ENCODE measurements at regions not wholly inside any gene's neighbourhood (a gene's known extent, or its start where the extent isn't known, plus 50 kb on each side); places are given as distances from the start of the nearest gene placed in this dataset.

DNA sequence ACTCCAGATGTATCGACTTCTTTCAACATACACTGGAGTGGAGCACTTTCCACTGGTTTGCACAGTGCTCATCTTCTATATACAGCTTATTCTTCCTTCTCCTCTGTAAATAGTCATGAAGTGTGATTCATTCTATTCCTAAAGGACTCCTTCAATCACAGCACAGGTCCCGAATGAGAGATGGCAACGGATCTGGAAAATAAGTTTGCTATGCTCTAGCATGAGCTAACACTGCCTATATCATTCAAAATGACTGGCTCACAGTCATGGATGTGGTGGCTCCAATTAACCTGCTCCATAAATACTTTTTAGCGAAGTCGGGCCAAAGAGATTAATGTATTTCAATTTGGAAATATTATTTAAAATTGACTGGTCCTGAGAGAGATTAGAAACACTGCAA lies 272.1 kb upstream of the CDH6 start:
- Histone ChIP-seq H4K20me1 (ENCODE audit: control insufficient read depth, insufficient read depth, insufficient read length) (no peaks in the 10 kb centered on the region), H2BK15ac (ENCODE audit: low read depth, low read length) (no peak overlapping the region), H3K23ac (ENCODE audit: insufficient read length, low read depth, low read length) (no peak overlapping the region), H2AK5ac (ENCODE audit: insufficient read length, low read length) (no peak overlapping the region), H3K27me3 (ENCODE audit: insufficient read depth, low read length) (no peaks in the 10 kb centered on the region), H3K9ac (ENCODE audit: extremely low read depth, insufficient read length, low read length) (no peak overlapping the region), H2AFZ (ENCODE audit: low read length) (no peak overlapping the region), H3K4me2 (ENCODE audit: insufficient read depth, insufficient read length, low read length) (no peak overlapping the region), H4K91ac (ENCODE audit: insufficient read length, low read depth, low read length) (no peak overlapping the region), H2BK12ac (ENCODE audit: insufficient read length, low read depth, low read length) (no peak overlapping the region), H2BK120ac (ENCODE audit: low read depth, low read length, poor library complexity, severe bottlenecking) (no peak overlapping the region), H3K9me3 (ENCODE audit: control insufficient read depth, low read depth, low read length) (no peaks in the 10 kb centered on the region), H3K79me1 (ENCODE audit: insufficient read depth, low read depth, low read length, poor library complexity, severe bottlenecking) (no peaks in the 10 kb centered on the region), H3K4ac (ENCODE audit: low read depth, low read length) (no peak overlapping the region), H3K18ac (ENCODE audit: insufficient read length, low read depth, low read length) (no peak overlapping the region), H3K79me2 (ENCODE audit: insufficient read depth, low read length) (no peaks in the 10 kb centered on the region), H3T11ph (ENCODE audit: low read length) (no peak overlapping the region), H2BK20ac (ENCODE audit: low read depth, low read length, poor library complexity, severe bottlenecking) (no peak overlapping the region), H3K23me2 (ENCODE audit: insufficient read length, low read depth, low read length, poor library complexity, severe bottlenecking) (no peaks in the 10 kb centered on the region), H4K8ac (replicated peaks; ENCODE audit: insufficient read length, low read depth, low read length) (no peak overlapping the region), H4K5ac (ENCODE audit: insufficient read length, low read depth, low read length) (no peak overlapping the region), H3K27ac (ENCODE audit: insufficient read length, low read depth, low read length) (no peak overlapping the region), H2BK5ac (ENCODE audit: insufficient read length, low read length) (no peak overlapping the region), H3K4me1 (ENCODE audit: insufficient read depth, low read length) (no peaks in the 10 kb centered on the region), H3K56ac (ENCODE audit: insufficient read length, low read depth, low read length) (no peak overlapping the region), H3K14ac (ENCODE audit: insufficient read depth, low read length) (no peak overlapping the region)
- TF ChIP-seq, protein P1, sequence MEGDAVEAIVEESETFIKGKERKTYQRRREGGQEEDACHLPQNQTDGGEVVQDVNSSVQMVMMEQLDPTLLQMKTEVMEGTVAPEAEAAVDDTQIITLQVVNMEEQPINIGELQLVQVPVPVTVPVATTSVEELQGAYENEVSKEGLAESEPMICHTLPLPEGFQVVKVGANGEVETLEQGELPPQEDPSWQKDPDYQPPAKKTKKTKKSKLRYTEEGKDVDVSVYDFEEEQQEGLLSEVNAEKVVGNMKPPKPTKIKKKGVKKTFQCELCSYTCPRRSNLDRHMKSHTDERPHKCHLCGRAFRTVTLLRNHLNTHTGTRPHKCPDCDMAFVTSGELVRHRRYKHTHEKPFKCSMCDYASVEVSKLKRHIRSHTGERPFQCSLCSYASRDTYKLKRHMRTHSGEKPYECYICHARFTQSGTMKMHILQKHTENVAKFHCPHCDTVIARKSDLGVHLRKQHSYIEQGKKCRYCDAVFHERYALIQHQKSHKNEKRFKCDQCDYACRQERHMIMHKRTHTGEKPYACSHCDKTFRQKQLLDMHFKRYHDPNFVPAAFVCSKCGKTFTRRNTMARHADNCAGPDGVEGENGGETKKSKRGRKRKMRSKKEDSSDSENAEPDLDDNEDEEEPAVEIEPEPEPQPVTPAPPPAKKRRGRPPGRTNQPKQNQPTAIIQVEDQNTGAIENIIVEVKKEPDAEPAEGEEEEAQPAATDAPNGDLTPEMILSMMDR (conservative IDR thresholded peaks at IDR 0.05): no peak
- Mint-ChIP-seq H3K36me3 (ENCODE audit: insufficient read depth in 1 of 3, low read depth in 3 of 3) (peaks cover 0 to 5% (median 0%) of the 10 kb centered on the region in 3 experiments; a peak in 1 of 7 replicates), H3K4me3 (no peak overlapping the region), H3K27me3 (ENCODE audit: low read depth) (no peaks in the 10 kb centered on the region), H3K27ac (no peak overlapping the region), H3K9me3 (peaks cover 2 to 5% of the 10 kb centered on the region in 2 experiments; a peak in 1 of 5 replicates), H3K4me1 (peaks cover 3 to 4% of the 10 kb centered on the region in 2 experiments; a peak in 1 of 4 replicates)
- DNase-seq: no peak
- no CpG with 5 or more reads among the region's 5 CpGs for WGBS (ENCODE audit: extremely low coverage, insufficient read length, low lambda C conversion rate)

Measured in H9 (cell line).